Neural cell (in vitro differentiated cells): ENCODE measurements at regions not wholly inside any gene's neighbourhood (a gene's known extent, or its start where the extent isn't known, plus 50 kb on each side); places are given as distances from the start of the nearest gene placed in this dataset.

Experiments used
- H2AFZ ChIP-seq: fragments of 200-600, 300-800 bp; sonication (generic), shearing (Covaris generic); 2 replicates; pipeline ENCODE4 v1.6.0; 2014; ENCODE audit warnings: low read depth, mild to moderate bottlenecking, antibody characterized with exemption, low read length, moderate library complexity
- H3F3A ChIP-seq: fragments of 200-600 bp; shearing (Covaris generic); 2 replicates; pipeline ENCODE4 v1.6.1; 2016; ENCODE audit warnings: mild to moderate bottlenecking, moderate library complexity, mixed read lengths, antibody characterized with exemption, low read length; ENCODE audit not compliant: insufficient read depth, poor library complexity, severe bottlenecking
- H3K27ac ChIP-seq: fragments of 200-600, 300-800 bp; sonication (generic), shearing (Covaris generic); 2 replicates; pipeline ENCODE4 v1.5.1; 2014; ENCODE audit warnings: mild to moderate bottlenecking, low read length, moderate library complexity
- H3K27me3 ChIP-seq: fragments of 300-800, 200-600 bp; sonication (generic), shearing (Covaris generic); 2 replicates; pipeline ENCODE4 v1.6.0; 2014; ENCODE audit warnings: mild to moderate bottlenecking, low read depth, low read length, moderate library complexity; ENCODE audit not compliant: insufficient read depth
- H3K36me3 ChIP-seq: fragments of 300-800, 200-600 bp; sonication (generic), shearing (Covaris generic); 2 replicates; pipeline ENCODE4 v1.5.1; 2014; ENCODE audit warnings: mild to moderate bottlenecking, antibody characterized with exemption, low read length, moderate library complexity; ENCODE audit not compliant: insufficient read depth
- H3K4me2 ChIP-seq: fragments of 300-800, 200-600 bp; sonication (generic), shearing (Covaris generic); 2 replicates; pipeline ENCODE4 v1.6.0; 2014; ENCODE audit warnings: mild to moderate bottlenecking, low read length
- H3K4me3 ChIP-seq: fragments of 300-800, 200-600 bp; sonication (generic), shearing (Covaris generic); 2 replicates; pipeline ENCODE4 v1.5.1; 2014; ENCODE audit warnings: mild to moderate bottlenecking, low read length, moderate library complexity
- H3K79me2 ChIP-seq: fragments of 200-600 bp; shearing (Covaris generic); replicated peaks from 2 replicates; pipeline ENCODE4 v1.6.0; 2014; ENCODE audit warnings: mild to moderate bottlenecking, low read length, moderate library complexity; ENCODE audit not compliant: insufficient read depth
- H3K9ac ChIP-seq: fragments of 300-800, 200-600 bp; sonication (generic), shearing (Covaris generic); 2 replicates; pipeline ENCODE4 v1.6.1; 2016; ENCODE audit warnings: mild to moderate bottlenecking, low read length, mixed read lengths
- H3K9me2 ChIP-seq: fragments of 200-600 bp; shearing (Covaris generic); 2 replicates; pipeline ENCODE4 v1.6.1; 2016; ENCODE audit warnings: mild to moderate bottlenecking, low read length, mixed read lengths; ENCODE audit not compliant: insufficient read depth
- H3K9me3 ChIP-seq: fragments of 200-600, 300-800 bp; sonication (generic), shearing (Covaris generic); 2 replicates; pipeline ENCODE4 v1.6.1; 2016; ENCODE audit warnings: mild to moderate bottlenecking, mixed run types, low read length, moderate library complexity, mixed read lengths
- H4K20me1 ChIP-seq: fragments of 200-600 bp; shearing (Covaris generic); 2 replicates; pipeline ENCODE4 v1.6.1; 2016; ENCODE audit warnings: mild to moderate bottlenecking, mixed run types; ENCODE audit not compliant: insufficient read depth
- EP300 ChIP-seq: fragments of 450-650 bp; conservative IDR thresholded peaks from 2 replicates; pipeline ENCODE4 v1.6.1; 2014; ENCODE audit warnings: antibody characterized with exemption, mild to moderate bottlenecking, moderate library complexity; ENCODE audit not compliant: poor library complexity, severe bottlenecking
- EZH2 ChIP-seq: fragments of 200-600, 300-800 bp; shearing (Covaris generic), sonication (generic); IDR thresholded peaks from 2 replicates; pipeline ENCODE4 v1.6.1; 2014; ENCODE audit warnings: antibody characterized with exemption, low read length, borderline replicate concordance, mild to moderate bottlenecking; ENCODE audit not compliant: insufficient read depth, poor library complexity, severe bottlenecking
- MXI1 ChIP-seq: fragments of 450-650 bp; conservative IDR thresholded peaks from 2 replicates; pipeline ENCODE4 v1.6.1; 2014; ENCODE audit warnings: antibody characterized with exemption, mild to moderate bottlenecking; ENCODE audit not compliant: poor library complexity, severe bottlenecking
- POLR2AphosphoS5 ChIP-seq: IDR thresholded peaks from 2 replicates; pipeline ENCODE4 v1.6.1; 2012
- RAD21 ChIP-seq: fragments of 450-650 bp; conservative IDR thresholded peaks from 2 replicates; pipeline ENCODE4 v1.6.1; 2014; ENCODE audit warnings: antibody characterized with exemption, mild to moderate bottlenecking, moderate library complexity
- SMC3 ChIP-seq: fragments of 450-650 bp; conservative IDR thresholded peaks from 2 replicates; pipeline ENCODE4 v1.6.1; 2014; ENCODE audit warnings: antibody characterized with exemption, mild to moderate bottlenecking, moderate library complexity; ENCODE audit not compliant: poor library complexity
- TAF1 ChIP-seq: IDR thresholded peaks from 2 replicates; pipeline ENCODE4 v1.6.1; 2012; ENCODE audit warnings: low read depth
- TF ChIP-seq, protein P1 (sequence below): fragments of 450-650 bp; IDR thresholded peaks from 2 replicates; pipeline ENCODE4 v1.5.1; 2014; ENCODE audit warnings: antibody characterized with exemption, mild to moderate bottlenecking, moderate library complexity; ENCODE audit not compliant: poor library complexity, severe bottlenecking
- TF ChIP-seq, protein P2 (sequence below): IDR thresholded peaks from 2 replicates; pipeline ENCODE4 v1.6.1; 2012; ENCODE audit warnings: borderline replicate concordance

DNA sequence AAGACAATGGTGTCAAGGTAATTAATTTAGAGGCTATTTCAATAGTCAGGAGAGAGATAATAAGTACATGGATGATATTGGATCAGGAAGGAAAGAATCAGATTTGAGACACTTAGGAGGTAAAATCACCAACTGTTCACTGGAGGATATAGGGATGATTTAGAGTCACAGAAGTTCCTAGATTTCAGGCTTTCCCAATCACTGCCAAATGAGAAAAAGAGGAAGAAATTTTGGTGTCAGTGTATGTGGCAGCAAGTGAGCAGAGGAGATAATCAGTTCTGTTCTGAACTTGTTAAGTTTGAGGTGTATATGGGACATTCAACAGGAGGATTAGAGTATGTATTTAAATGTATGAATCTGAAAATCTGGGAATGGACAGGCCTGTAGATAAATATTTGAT is 640.4 kb downstream of the NR4A2 start:
- no peaks in the 10 kb centered on the region for H3K79me2 ChIP-seq
- no peak overlapping the region for H3K4me3 ChIP-seq
- no peak overlapping the region for H2AFZ ChIP-seq
- no peak overlapping the region for H3K27ac ChIP-seq
- no peaks in the 10 kb centered on the region for H3K9me3 ChIP-seq
- no peaks in the 10 kb centered on the region for H4K20me1 ChIP-seq
- H3K4me2 ChIP-seq = no peak overlapping the region
- no peak for TF ChIP-seq EZH2
- TF ChIP-seq, protein P1, sequence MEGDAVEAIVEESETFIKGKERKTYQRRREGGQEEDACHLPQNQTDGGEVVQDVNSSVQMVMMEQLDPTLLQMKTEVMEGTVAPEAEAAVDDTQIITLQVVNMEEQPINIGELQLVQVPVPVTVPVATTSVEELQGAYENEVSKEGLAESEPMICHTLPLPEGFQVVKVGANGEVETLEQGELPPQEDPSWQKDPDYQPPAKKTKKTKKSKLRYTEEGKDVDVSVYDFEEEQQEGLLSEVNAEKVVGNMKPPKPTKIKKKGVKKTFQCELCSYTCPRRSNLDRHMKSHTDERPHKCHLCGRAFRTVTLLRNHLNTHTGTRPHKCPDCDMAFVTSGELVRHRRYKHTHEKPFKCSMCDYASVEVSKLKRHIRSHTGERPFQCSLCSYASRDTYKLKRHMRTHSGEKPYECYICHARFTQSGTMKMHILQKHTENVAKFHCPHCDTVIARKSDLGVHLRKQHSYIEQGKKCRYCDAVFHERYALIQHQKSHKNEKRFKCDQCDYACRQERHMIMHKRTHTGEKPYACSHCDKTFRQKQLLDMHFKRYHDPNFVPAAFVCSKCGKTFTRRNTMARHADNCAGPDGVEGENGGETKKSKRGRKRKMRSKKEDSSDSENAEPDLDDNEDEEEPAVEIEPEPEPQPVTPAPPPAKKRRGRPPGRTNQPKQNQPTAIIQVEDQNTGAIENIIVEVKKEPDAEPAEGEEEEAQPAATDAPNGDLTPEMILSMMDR = no peak
- TF ChIP-seq TAF1 = no peak
- TF ChIP-seq EP300 = no peak
- no peak for TF ChIP-seq SMC3
- no peak for TF ChIP-seq MXI1
- TF ChIP-seq POLR2AphosphoS5 = no peak
- TF ChIP-seq RAD21 = no peak
- no peaks in the 10 kb centered on the region for H3K27me3 ChIP-seq
- no peaks in the 10 kb centered on the region for H3K9me2 ChIP-seq
- H3K36me3 ChIP-seq = no peaks in the 10 kb centered on the region
- H3K9ac ChIP-seq = no peak overlapping the region
- H3F3A ChIP-seq = no peaks in the 10 kb centered on the region

DNA sequence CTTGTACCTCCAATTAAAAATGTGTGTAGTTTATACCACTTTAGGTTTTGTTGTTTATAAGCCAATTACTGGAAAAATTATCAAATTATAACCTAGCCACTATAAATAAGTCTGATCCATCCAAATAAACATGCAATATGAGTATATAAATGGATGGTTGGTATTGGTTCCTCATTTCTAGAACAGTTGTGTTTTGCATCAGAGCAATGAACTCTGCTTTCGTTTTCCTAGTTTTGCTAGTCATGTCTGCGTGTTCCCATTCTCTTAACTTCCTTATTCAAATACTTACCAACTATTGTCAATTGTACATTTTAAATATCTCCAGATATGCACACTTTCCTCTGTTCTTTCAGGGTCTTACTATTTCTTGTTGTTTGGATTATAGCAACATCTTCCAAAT is 641.7 kb downstream of the NR4A2 start:
- Histone ChIP-seq H4K20me1 (no peaks in the 10 kb centered on the region), H3K36me3 (no peaks in the 10 kb centered on the region), H3K9me3 (no peaks in the 10 kb centered on the region), H3K4me3 (no peak overlapping the region), H3F3A (no peaks in the 10 kb centered on the region), H3K4me2 (no peak overlapping the region), H3K9ac (no peak overlapping the region), H3K9me2 (no peaks in the 10 kb centered on the region), H3K27me3 (no peaks in the 10 kb centered on the region), H3K27ac (no peak overlapping the region), H2AFZ (no peak overlapping the region), H3K79me2 (no peaks in the 10 kb centered on the region)
- no peak for TF ChIP-seq MXI1
- TF ChIP-seq EZH2 = no peak
- TF ChIP-seq, protein P1 = no peak

DNA sequence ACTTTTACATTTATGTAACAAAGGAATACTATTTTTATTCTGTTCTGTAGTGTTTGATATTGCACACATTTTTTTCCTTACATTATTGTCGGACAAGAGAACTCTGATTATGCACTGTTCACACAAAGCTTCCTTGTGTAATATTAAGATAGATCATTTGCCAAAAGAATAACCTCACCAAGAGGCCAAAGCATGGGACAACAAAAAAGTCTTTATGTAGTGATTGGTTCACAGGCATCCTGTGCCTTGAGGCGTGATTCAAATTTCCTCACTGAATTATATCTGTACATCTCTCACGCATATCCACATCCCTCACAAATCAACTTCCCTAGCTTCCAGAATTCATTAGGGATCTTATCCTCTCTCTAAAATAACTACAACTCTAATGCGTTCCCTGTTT is 642.7 kb downstream of the NR4A2 start:
- H3K9me3 ChIP-seq = no peaks in the 10 kb centered on the region
- no peaks in the 10 kb centered on the region for H3K9me2 ChIP-seq
- no peak overlapping the region for H2AFZ ChIP-seq
- no peaks in the 10 kb centered on the region for H4K20me1 ChIP-seq
- H3K4me3 ChIP-seq = no peak overlapping the region
- no peaks in the 10 kb centered on the region for H3K27me3 ChIP-seq
- no peaks in the 10 kb centered on the region for H3K36me3 ChIP-seq
- H3F3A ChIP-seq = no peaks in the 10 kb centered on the region
- no peaks in the 10 kb centered on the region for H3K79me2 ChIP-seq
- no peak for TF ChIP-seq MXI1
- TF ChIP-seq, protein P1 = no peak
- TF ChIP-seq EZH2 = no peak
- no peak for TF ChIP-seq EP300
- no peak for TF ChIP-seq TAF1
- TF ChIP-seq, protein P2, sequence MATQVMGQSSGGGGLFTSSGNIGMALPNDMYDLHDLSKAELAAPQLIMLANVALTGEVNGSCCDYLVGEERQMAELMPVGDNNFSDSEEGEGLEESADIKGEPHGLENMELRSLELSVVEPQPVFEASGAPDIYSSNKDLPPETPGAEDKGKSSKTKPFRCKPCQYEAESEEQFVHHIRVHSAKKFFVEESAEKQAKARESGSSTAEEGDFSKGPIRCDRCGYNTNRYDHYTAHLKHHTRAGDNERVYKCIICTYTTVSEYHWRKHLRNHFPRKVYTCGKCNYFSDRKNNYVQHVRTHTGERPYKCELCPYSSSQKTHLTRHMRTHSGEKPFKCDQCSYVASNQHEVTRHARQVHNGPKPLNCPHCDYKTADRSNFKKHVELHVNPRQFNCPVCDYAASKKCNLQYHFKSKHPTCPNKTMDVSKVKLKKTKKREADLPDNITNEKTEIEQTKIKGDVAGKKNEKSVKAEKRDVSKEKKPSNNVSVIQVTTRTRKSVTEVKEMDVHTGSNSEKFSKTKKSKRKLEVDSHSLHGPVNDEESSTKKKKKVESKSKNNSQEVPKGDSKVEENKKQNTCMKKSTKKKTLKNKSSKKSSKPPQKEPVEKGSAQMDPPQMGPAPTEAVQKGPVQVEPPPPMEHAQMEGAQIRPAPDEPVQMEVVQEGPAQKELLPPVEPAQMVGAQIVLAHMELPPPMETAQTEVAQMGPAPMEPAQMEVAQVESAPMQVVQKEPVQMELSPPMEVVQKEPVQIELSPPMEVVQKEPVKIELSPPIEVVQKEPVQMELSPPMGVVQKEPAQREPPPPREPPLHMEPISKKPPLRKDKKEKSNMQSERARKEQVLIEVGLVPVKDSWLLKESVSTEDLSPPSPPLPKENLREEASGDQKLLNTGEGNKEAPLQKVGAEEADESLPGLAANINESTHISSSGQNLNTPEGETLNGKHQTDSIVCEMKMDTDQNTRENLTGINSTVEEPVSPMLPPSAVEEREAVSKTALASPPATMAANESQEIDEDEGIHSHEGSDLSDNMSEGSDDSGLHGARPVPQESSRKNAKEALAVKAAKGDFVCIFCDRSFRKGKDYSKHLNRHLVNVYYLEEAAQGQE = no peak
- H3K4me2 ChIP-seq = no peak overlapping the region
- no peak overlapping the region for H3K9ac ChIP-seq
- H3K27ac ChIP-seq = no peak overlapping the region
